ENCODE measurements at regions not wholly inside any gene's neighbourhood (a gene's known extent, or its start where the extent isn't known, plus 50 kb on each side); places are given as distances from the start of the nearest gene placed in this dataset.

DNA sequence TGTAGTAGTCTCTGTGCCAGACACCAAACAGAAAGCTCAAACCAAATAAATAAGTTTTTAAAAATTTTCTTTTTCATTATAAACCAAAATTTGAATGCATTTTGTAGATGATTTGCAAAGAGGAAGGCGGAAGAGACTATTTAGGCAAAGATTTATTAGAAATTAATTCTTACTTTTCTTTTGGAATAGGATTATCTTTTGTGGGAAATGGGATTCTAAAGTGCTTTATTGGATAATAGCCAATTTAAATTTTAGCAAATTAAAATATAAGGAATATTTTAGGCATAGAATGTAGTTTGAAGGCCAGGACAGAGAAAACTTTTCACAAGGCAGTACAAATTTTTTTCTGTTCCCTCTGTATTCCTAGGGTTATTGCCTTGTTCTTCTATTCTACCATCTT lies 311.4 kb upstream of the ITGA1 start:
- ATAC-seq (ENCODE audit: poor library complexity) (no peak), DNase-seq (no peak)
- intact Hi-C loops (cut with DNase I), result no loop called here

- ATAC-seq (ENCODE audit: poor library complexity) (no peak), DNase-seq (no peak)
- intact Hi-C loops (cut with DNase I), result no loop called here
These were observed 306.5 kb upstream of the ITGA1 start for GRCh38 chr5:52481201-52481600.

- no peak for ATAC-seq (ENCODE audit: poor library complexity)
- intact Hi-C loops (cut with DNase I), result no loop called here
These were observed 305.9 kb upstream of the ITGA1 start for GRCh38 chr5:52481851-52482250.

GRCh38 chr5:52491071-52491787 lies 296.5 kb upstream of the ITGA1 start:
- ATAC-seq (ENCODE audit: poor library complexity) (no peak), DNase-seq (no peak)
- intact Hi-C loops (cut with DNase I), result no loop called here

More at GRCh38 chr5:52481851-52482250, 305.9 kb upstream of the ITGA1 start:
- no peak for DNase-seq

DNA sequence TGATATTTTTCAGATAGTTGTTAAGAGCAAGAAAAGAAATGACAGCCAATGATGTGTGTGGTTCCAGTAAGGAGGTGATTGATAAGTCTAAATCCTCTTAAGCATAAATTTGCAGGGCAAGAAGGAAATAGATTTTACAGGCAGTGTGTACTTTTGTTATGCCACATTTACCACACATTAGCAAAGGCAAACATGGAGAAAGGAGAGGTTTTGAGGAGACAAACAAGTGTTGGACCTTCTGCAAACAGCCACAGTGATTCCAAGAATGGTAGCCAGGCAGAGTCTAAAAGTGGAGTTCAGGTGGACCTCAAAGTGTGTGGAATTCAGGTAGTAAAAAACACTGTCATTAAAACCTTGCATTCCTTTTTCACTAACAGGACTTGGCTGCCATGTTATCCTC lies 295.9 kb upstream of the ITGA1 start:
- ATAC-seq (ENCODE audit: poor library complexity) (no peak), DNase-seq (no peak)
- intact Hi-C loops (cut with DNase I), result no loop called here

- DNase-seq (no peak), ATAC-seq (ENCODE audit: poor library complexity) (no peak)
- intact Hi-C loops (cut with DNase I), result no loop called here
These were observed 290.5 kb upstream of the ITGA1 start for GRCh38 chr5:52497133-52497693.

DNA sequence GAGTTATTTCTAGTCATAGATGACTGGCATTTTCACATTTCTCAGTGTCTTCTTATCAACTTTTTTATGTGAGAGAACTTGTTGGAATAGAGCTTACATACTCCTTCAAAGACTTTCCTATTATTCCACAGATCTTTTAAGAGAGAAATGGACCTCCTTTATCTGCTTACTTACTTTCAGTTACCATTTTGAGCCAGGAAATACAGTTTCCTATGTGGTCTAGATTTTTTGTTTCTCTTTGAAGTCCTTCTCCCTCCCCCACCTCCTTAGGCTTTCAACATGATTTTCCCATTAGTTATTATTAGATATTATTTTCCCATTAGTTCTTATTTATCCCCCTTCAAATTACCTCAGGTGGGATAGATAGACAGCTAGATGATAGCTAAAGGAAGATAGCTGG lies 289.1 kb upstream of the ITGA1 start:
- ATAC-seq (ENCODE audit: poor library complexity) (no peak), DNase-seq (no peak)
- intact Hi-C loops (cut with DNase I), result no loop called here

DNA sequence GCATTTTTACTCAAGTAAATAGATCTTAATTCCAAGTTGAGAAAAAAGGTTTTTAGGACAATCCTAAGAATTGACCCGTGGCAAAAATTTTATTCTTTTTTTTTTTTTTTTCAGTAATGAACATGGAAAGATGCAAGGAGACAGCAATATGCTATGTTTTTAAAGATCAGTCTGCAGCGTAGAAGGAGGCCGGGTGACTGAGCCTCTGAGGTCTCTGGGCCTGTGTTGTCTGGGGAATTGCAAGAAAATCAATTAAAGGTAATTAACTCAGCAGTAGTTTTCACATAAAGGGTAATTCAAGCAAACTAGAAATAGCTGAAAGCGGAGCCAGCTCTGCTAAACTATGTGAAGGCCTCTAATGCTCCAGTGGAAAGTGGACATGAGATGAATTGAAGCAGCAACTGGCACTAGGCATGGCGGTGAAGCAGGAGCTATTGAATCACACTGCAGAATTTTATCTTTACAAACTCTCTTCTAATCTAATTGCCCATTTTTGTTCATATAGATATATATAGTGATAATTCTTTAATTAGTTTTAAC lies 285.2 kb upstream of the ITGA1 start:
- intact Hi-C loops (cut with DNase I), result no loop called here
- ATAC-seq (ENCODE audit: poor library complexity) (no peak), DNase-seq (no peak)

DNA sequence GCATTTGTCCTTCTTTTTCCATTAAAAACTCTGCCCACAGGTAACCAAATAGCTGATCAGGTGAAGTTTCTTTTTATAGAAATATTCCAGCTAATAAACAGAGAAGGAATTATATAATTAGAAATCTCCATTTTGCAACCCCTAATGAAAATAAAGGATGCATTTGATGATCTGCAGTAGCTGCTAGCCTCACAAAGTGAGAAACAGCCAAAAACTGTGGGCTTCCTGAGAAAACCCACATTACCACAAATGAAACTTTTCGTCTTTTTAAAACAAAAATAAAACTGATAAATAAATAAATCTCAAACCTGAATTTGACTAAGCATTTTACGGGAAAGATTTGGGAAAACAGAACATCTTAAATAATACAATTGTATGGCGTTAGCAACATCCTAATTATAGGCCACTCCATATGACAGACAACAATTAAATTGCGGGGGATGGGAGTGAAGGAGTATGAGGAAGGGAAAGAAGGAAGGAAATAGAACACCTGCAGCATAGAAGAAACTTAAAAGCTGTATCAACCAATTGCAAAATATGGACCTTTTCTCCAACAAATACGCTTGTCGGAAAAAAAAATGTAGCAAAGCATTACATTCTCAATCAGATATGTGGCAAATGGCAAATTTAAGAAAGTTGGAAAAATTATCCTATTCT lies 283.0 kb upstream of the ITGA1 start:
- intact Hi-C loops (cut with DNase I), result no loop called here
- ATAC-seq (ENCODE audit: poor library complexity) (no peak), DNase-seq (no peak)

DNA sequence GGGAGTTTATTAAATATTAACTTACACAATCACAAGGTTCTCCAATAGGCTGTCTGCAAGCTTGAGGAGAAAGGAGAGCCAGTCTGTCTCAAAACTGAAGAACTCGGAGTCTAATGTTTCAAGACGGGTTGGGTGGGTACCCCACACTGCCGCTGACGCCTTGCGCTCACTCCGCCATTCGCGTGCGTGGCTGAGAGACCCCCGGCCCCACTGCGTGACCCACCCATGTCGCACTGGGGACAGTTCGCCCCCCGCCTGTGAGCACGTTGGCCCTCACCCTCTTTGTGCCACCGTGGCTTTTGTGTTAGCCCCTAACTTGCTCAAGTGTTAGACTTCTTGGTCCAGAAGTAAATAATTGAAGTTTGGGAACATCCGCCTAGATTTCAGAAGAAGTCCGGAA lies 270.0 kb upstream of the ITGA1 start:
- DNase-seq (no peak), ATAC-seq (ENCODE audit: poor library complexity) (no peak)
- intact Hi-C loops (cut with DNase I), result no loop called here

DNA sequence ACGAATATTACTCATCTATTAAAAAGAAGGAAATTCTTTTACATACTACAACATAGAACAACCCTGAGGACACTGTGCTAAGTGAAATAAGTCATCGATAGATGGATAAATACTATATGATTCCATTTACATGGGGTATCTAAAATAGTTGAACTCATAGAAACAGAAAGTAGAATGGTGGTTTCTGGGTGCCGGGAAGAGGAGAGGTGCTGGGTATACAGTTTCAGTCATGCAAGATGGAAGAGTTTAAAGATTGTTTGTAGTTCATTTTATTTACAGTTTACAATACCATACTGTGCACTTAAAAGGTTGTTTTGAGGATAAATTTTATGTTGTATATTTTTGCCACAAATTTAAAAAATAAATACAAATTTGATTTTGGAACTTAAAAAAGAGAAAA lies 267.5 kb upstream of the ITGA1 start:
- ATAC-seq (ENCODE audit: poor library complexity) (no peak), DNase-seq (no peak)
- intact Hi-C loops (cut with DNase I), result no loop called here

- ATAC-seq (ENCODE audit: poor library complexity), result no peak
These were observed 266.5 kb upstream of the ITGA1 start for GRCh38 chr5:52521236-52521635.

DNA sequence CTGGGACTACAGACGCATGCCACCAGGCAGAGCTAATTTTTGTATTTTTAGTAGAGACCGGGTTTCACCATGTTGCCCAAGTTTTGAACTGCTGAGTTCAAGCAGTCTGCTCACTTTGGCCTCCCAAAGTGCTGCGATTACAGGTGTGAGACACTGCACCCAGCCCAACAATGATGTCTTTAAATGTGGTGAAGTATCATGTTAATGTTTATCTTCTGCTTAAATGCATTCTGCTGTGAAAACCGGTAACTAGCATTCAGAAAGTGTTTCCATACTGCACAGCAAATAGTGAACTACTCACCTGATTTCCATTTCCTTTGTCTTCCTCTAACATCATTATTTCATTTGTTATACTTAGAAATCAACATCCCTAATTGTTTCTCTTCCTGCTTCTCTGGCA lies 264.0 kb upstream of the ITGA1 start:
- ATAC-seq (ENCODE audit: poor library complexity), result no peak
- intact Hi-C loops (cut with DNase I), result no loop called here
- DNase-seq, result no peak

More at GRCh38 chr5:52521236-52521635, 266.5 kb upstream of the ITGA1 start:
- no peak for DNase-seq
- intact Hi-C loops (cut with DNase I), result no loop called here

DNA sequence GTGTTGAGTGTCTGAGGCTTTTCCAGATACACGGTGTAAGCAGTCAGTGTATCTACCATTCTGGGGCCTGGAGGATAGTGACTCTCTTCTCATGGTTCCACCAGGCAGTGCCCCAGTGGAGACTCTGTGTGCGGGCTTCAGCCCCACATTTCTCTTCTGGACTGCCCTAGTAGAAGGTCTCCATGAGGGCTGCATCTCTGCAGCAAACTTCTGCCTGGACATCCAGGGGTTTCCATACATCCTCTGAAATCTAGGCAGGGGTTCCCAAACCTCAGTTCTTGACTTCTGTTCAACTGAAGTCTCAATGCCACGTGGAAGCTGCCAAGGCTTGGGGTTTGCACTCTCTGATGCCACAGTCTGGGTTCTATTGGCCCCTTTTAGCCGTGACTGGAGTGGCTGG lies 256.6 kb upstream of the ITGA1 start:
- intact Hi-C loops (cut with DNase I), result no loop called here
- DNase-seq, result no peak
- ATAC-seq (ENCODE audit: poor library complexity), result no peak

- intact Hi-C loops (cut with DNase I), result no loop called here
- no peak for ATAC-seq (ENCODE audit: poor library complexity)
- DNase-seq, result no peak
These were observed 244.1 kb upstream of the ITGA1 start for GRCh38 chr5:52543594-52543993.

DNA sequence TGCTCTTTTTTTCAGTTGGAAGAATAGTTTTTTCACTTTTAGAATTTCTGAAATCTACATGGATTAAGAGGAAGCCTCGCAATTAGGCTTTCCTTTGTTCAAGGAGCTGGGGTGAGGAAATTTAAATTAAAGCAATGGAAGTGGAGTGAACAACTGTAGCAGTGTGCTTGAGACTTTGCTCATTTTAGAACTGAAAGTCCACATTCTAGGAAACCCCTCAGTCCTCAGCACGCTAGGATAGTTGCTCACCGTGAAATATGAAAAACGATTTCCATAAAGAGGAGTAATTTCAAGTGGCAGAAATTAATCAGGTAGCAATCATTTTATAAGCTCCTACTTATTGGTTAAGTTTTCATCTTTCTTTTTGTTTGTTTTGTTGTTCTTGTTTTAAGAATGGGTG lies 243.0 kb upstream of the ITGA1 start:
- intact Hi-C loops (cut with DNase I), result no loop called here
- ATAC-seq (ENCODE audit: poor library complexity), result no peak
- no peak for DNase-seq

- DNase-seq (no peak), ATAC-seq (ENCODE audit: poor library complexity) (no peak)
- intact Hi-C loops (cut with DNase I), result no loop called here
These were observed 233.4 kb upstream of the ITGA1 start for GRCh38 chr5:52554293-52554692.

DNA sequence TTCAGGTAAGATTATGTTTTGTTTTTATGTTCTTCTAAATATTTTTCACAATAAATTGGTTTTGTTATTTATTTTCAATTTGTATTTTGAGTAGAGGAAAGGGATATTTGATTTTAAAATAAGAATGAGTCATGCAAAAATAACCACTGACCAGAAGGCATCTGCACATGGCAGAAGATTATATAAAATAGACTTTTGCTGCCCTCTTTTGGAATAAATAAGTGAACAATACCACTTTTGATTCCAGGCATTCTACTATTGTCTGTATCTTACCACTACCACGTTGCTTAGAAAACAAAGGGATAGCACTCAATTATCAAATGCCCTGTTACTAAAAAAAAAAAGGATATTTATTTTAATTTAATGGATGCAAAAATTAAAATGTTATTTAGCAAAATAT lies 227.3 kb upstream of the ITGA1 start:
- DNase-seq (no peak), ATAC-seq (ENCODE audit: poor library complexity) (no peak)
- intact Hi-C loops (cut with DNase I), result no loop called here

DNA sequence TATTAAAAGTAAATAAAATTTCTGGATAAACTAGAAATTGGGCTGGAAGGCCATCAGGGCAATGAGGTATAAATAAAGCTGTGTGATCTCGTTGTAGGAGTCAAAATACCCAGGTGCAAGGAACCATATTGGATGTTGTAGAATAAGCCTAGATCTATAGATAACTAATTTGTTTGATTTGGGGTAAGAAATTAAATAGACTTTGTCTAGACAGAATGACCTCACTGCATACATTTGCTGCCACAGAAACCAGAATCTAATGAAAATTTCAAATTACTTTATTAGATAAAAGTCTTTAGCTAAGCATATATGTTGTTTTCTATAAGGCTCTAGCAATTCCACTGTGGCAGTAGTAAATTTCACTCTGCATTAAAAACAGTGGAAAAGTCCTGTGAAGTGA lies 225.2 kb upstream of the ITGA1 start:
- ATAC-seq (ENCODE audit: poor library complexity) (no peak), DNase-seq (no peak)
- intact Hi-C loops (cut with DNase I), result no loop called here

- DNase-seq (no peak), ATAC-seq (ENCODE audit: poor library complexity) (no peak)
- intact Hi-C loops (cut with DNase I), result no loop called here
These were observed 223.1 kb upstream of the ITGA1 start for GRCh38 chr5:52564587-52564986.
